Activated T-cell treated with anti-CD3 and anti-CD28 coated beads for 1 hour (primary cell): ENCODE measurements at regions not wholly inside any gene's neighbourhood (a gene's known extent, or its start where the extent isn't known, plus 50 kb on each side); places are given as distances from the start of the nearest gene placed in this dataset.
"Not testable (repeated sequence)": the region's sequence is repeated elsewhere in the genome, so short reads cannot be mapped to it uniquely, and the experiment has no call there.

Experiments
- DNase-seq: peaks from one replicate; pipeline ENCODE4 v3.0.0-alpha.2; 2020; ENCODE audit warnings: low read depth

GRCh38 chr5:96201503-96201902 is 231.5 kb downstream of the PCSK1 start:
- DNase-seq, result no peak

- no peak for DNase-seq
Observed at GRCh38 chr5:96200641-96201040, 232.4 kb downstream of the PCSK1 start.

GRCh38 chr5:96199713-96200183 is 233.3 kb downstream of the PCSK1 start:
- no peak for DNase-seq

GRCh38 chr5:96198356-96199058 is 234.5 kb downstream of the PCSK1 start:
- no peak for DNase-seq

- DNase-seq, result not testable (repeated sequence)
Observed at GRCh38 chr5:96197767-96198166, 235.3 kb downstream of the PCSK1 start.

- DNase-seq, result no peak
Observed at GRCh38 chr5:96197347-96197746, 235.7 kb upstream of the ELL2 start.

GRCh38 chr5:96196890-96197289 is 235.2 kb upstream of the ELL2 start:
- no peak for DNase-seq

- no peak for DNase-seq
Observed at GRCh38 chr5:96196407-96196806, 234.8 kb upstream of the ELL2 start.

- DNase-seq, result no peak
Observed at GRCh38 chr5:96195123-96195522, 233.5 kb upstream of the ELL2 start.

GRCh38 chr5:96194593-96194992 is 232.9 kb upstream of the ELL2 start:
- no peak for DNase-seq

GRCh38 chr5:96193946-96194345 is 232.3 kb upstream of the ELL2 start:
- DNase-seq, result no peak

- DNase-seq, result no peak
Observed at GRCh38 chr5:96189987-96190386, 228.3 kb upstream of the ELL2 start.

- no peak for DNase-seq
Observed at GRCh38 chr5:96189028-96189826, 227.6 kb upstream of the ELL2 start.

GRCh38 chr5:96187309-96188027 is 225.8 kb upstream of the ELL2 start:
- DNase-seq, result no peak

GRCh38 chr5:96184510-96184909 is 222.9 kb upstream of the ELL2 start:
- not testable (repeated sequence) for DNase-seq

- no peak for DNase-seq
Observed at GRCh38 chr5:96180684-96181435, 219.2 kb upstream of the ELL2 start.

GRCh38 chr5:96177303-96177869 is 215.7 kb upstream of the ELL2 start:
- DNase-seq, result no peak

- no peak for DNase-seq
Observed at GRCh38 chr5:96176022-96176421, 214.4 kb upstream of the ELL2 start.

GRCh38 chr5:96175090-96175489 is 213.4 kb upstream of the ELL2 start:
- DNase-seq, result no peak

- no peak for DNase-seq
Observed at GRCh38 chr5:96173366-96173765, 211.7 kb upstream of the ELL2 start.

GRCh38 chr5:96172436-96172835 is 210.8 kb upstream of the ELL2 start:
- DNase-seq, result no peak

GRCh38 chr5:96171973-96172372 is 210.3 kb upstream of the ELL2 start:
- not testable (repeated sequence) for DNase-seq
